PC-9 (cell line): ENCODE measurements at regions not wholly inside any gene's neighbourhood (a gene's known extent, or its start where the extent isn't known, plus 50 kb on each side); places are given as distances from the start of the nearest gene placed in this dataset.

ENCODE experiments used
- CTCF ChIP-seq: fragments of 200-600 bp; sonication (generic); conservative IDR thresholded peaks from 2 replicates; pipeline ENCODE4 v1.6.1; 2017; ENCODE audit warnings: mixed run types, antibody characterized with exemption, mild to moderate bottlenecking, moderate library complexity
- EZH2 ChIP-seq: fragments of 200-600 bp; sonication (generic); IDR thresholded peaks from 2 replicates; pipeline ENCODE4 v1.8.0; 2017; ENCODE audit warnings: antibody characterized with exemption, low read depth

- TF ChIP-seq CTCF (no peak), EZH2 (no peak)
Measured at GRCh38 chr16:86819533-86819892, 241.2 kb downstream of the FOXL1 start.
